NCI-H2081 (cell line): ENCODE measurements at regions not wholly inside any gene's neighbourhood (a gene's known extent, or its start where the extent isn't known, plus 50 kb on each side); places are given as distances from the start of the nearest gene placed in this dataset.

Experiments
- DNase-seq, 2 experiments: peaks; one replicate each; lab custom pipeline; 2025; lab: John Stamatoyannopoulos, UW

DNA sequence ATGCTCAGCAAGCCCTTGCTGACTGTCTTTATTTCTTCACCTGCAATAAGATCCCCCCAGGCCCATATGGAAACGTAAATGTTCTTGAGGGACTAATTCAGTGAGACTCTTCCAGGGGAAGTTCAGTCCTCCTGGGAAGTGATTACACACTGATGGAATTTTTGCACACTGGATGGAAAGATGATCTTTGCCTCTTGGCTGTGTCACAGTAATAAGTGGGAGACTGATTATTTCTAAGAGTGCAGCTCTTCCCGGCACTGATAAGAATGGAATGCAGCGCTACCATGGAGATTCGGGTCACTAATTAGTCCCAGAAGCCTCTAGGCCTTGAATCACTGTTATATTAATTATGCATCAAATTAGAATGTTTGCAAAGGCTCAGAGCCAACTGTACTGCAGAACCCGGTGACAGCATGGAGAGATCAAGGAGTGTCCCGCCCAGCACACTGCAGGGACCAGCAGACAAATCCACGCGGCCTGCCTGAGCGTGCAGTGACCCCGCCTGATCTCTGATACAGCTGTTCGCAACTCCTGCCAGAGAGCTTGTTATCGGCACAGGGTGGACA is 178.3 kb downstream of the SNX19 start:
- DNase-seq, result peak in 1 of 2 experiments; percentile 20

DNA sequence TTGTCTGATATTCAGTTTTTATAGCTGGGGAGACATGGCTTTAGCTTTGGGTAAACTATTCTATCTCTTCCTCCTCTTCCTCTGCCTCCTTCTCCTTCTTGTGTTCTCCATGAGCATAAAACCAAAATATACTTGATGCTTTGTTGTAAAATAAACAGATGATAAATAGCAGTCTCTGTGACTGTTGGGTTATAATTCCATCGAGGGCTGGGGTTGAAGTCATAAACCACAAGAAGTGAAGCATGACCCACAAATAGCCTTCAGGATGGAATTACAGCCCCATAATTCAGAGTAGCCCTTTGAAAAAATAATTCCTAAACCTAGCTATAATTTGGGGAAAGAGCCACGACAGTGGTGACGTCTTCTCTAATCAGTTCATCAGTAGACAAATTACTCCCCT is 177.7 kb downstream of the SNX19 start:
- DNase-seq, result no peak

DNA sequence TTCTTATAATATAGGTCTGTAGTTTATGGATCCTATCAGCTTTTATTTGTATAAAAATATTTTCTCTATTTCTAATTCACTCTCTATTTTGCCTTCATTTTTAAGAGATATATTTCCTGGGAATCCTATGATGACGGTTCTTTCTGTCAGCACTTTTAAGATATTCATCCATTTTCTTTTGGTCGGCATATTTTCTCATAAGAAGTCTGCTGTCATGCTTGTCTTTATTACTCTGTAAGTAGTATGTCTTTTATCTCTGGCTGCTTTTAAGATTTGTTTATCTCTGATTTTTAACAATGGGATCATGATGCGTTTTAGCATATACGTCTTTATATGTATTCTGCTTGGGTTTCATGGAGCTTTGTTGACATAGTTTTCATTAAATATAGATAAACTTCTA is 175.5 kb downstream of the SNX19 start:
- DNase-seq, result no peak

DNA sequence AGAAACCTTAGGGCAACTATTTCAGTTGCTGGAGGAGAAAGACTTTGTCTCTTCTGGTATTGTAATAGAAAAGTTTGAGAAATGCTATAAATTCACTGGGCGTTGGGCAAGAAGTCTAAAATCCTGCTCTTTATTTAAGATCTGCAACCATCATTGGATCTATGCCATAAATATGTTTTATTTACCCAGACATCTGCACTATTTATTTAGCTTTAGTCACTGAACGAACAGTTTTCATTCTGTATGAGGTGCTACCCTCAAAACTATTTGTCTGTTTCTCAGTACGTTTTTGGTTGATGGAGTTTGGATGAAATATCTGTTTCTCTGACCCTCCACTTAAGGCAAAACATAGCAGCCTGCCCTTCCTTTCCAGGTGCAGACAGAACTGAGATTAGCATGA is 171.5 kb downstream of the SNX19 start:
- no peak for DNase-seq

DNA sequence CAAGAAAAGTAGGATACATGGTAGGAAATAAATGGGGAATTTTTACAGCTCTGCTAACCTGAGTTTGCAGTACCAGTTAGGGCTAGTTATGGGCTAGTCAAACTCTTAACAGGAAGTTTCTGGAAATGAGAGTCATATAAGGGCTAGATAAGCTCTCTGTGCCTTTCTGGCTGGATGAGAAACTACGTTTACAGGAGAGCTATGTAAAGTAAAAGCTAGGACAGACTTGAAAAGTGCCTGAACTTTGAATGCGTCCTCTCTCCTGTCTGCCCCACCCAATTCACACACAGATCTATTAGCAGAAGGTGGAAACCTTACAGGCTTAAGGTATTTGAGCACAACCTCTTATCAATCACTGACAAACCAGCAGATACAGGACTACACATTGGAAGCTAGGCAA is 167.1 kb downstream of the SNX19 start:
- DNase-seq, result no peak

DNA sequence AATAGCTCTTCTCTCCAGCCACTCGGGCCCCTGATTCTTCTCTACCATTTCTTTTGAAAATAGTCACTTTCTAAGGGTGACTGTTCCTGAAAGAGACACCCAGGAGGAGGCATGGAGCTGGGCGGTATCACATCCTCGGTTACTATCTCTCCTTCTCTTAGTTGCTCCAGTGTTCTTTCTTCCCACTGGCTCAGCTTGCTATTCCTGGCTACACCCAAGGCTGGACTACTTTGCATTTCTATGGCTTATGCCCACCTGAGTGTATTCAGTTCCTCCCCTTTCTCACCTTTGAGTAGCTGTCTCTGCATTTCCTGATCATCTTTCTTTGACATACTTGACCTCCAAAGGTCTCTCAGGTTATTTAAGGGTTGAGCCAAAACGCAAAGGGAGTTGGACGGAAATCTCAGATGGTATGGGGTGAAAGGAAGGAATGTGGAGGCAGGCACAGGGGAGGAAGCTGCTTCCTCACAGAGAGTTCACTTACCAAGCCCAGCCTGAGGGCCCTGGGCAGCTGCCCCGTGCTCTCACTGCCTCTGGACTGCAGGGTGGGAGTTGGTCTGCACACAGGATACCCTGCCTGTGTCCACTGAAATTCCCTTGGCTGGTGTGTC is 155.7 kb downstream of the SNX19 start:
- DNase-seq, result no peak

DNA sequence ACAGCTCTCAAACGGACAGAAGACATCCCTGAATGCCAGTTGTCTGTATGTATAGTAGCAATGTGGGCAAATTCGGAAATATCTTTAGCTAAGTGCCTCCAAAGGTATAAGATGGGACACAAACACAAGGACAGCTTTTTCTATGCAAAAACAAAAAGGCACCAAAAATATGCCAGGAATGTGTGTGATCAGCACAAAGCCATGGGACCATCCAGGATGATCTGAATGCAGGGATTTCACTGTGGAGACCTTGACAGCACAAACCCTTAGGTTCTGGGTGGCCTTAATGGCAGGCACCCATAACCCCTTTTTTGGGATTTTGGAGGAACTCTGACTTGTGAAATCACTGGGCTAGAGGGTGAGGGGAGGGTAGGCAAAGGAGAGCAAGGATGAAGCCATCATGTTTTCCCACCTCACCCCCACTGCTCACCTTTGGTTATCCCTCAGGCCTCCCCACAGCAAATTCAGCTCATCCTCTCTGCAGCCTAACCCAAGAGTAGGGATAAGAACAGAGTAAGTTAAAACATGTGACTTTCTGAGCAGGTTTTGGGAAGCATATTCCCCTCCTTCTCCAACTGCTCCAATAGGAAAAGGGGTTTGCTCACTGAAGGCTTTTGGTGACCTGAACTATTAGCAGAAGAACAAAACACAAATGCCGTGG is 154.6 kb downstream of the SNX19 start:
- DNase-seq, result no peak

DNA sequence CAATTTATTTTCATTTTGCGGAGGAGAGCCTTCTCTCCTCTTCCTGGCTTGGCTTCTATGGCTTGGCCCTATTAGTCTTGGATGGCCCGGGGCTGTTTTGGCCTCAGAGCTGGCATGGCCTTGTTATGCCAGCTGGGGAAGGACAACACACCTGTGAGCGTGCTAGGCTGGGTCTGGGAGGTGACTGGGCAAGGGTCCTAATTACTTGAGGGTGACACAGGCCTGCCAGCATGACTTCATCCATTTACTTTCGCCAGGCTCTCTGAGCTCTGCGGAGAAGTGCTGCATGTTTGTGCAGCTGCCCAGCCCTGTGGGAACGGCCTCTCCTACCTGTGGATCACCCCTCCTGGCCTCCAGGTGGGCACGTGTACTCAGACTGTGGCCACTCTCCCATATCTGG is 153.6 kb downstream of the SNX19 start:
- peak; percentile 79 to 95 for DNase-seq

DNA sequence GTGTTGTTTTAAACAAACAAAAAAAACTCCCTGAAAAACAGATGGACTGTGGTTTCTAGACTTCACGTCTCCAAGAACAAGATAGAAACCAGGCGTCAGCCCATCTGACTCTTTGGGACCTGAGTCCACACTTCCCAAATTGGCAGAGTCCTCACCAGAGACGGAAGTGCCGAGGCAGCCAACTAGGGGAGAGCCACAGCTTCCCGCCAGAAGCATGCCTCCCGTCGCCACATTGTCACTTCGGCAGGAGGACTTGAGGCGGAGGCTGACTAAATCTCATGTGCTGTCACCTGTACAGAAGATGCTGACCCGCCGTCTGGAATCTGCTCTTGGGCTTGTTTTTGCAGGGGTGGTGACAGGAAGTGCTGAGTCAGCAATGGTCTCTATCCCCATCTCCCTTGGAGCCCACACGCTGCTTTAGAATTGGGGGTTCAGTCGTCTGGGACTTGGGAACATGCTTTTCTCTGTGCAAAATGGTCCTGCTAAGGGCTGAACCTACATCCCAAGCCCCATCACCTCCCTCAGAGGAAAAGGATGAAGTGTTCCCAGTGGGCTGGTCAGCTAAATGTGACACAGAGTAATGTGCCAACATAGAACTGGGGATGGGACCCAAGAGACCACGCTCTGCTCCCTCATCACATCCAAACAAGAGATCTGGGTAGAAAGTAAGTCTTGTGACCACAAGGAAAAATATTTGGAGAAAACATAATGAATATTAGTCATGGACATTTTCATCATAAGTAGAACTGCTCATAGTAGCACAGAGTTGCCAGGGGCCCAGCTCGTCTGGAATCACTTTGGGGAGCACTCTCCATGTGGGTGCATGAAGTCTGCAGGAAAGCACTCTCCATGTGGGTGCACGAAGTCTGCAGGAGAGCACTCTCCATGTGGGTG is 152.9 kb downstream of the SNX19 start:
- DNase-seq, result peak in 1 of 2 experiments; percentile 63

DNA sequence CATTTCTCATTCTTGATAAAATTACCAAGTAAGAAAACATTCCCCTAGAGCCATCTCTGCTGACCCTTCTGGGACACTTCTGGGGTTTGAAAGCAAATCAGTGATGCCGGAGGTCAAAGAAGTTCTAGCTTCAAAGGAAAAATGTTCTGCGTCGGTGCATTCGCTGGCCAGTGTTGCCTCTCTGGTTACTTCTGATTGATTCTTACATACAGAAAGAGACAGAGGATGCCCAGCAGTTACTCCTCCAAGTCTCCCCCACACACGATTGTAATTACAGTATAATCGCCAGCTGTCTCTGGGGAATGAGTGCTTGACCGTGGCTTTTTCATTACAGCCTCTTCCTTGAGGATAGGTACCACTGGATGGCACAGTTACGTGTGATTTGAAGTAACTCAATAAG is 150.9 kb downstream of the SNX19 start:
- DNase-seq, result no peak

DNA sequence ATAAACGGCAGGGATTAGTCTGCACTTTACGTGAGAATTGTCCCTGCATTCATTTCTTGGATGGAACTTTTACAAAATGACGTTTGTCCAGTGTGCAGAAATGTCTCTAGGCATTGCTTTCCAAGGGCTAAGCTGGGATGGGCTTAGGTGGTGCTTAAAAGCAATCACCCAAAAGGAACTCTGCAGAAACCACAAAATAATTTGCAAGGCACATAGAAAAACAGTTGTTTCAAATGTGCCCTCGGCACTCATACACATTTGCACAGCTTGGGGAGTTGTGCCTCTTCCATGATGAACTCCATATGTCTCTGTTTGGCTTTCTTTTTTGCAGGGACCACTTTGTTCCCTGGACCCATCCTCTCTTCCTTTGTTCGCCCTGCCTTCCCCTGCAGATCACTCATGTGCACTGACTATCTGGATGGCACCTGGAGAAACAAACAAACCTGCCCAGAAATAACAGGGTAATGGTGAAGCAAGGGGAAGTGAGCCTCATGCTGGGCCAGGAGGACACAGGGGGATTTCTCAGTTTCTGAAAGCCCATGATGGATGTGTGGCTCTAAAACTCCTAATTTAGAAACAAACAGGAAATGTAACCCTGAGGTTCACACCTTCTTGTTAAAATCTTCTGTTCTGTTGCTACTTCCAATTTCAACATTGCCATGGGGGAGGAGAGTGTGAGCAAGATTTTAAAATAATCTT is 150.2 kb downstream of the SNX19 start:
- DNase-seq, result peak in 1 of 2 experiments; percentile 9

DNA sequence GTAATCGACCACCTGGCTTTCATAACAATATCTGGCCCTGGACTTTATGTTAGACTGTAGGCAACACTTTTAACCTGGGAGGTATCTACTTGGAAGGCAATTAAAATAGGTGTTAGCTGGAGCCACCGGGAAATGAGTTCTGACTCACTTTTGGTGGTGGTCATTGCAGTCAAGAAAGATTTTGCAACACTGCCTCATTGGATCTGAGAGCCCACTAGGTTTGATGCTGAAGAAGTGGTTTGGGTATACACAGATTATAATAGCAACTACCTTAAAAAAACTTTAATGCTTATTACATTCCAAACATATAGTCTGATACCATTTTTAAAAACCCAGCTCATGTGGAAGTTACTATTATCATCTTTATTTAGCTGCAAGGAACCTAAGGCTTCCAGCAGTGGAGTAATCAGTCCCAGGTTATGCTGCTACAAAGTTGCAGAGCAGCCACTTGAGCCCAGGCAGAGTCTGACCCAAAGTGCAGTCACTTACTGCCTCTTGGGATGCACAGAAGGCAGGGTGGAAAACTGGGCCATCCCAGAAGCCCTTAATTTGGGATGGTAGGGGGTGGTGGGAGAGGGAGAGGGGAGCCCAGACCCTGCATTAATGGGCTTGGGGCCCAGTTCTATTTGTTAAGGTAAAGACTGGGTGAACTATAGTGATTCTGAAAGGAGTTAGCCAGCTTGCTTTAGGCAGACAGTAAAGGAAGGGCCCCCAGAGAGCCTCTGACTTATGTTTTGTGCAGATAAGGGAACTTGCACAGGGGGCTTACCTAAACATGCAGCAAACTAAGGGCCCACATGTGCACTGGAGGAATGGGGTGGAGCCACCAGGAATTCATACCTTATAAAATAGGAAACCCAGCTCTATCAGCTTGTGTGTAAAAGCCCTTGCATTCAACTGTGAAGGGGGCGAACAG is 149.4 kb downstream of the SNX19 start:
- DNase-seq, result no peak

DNA sequence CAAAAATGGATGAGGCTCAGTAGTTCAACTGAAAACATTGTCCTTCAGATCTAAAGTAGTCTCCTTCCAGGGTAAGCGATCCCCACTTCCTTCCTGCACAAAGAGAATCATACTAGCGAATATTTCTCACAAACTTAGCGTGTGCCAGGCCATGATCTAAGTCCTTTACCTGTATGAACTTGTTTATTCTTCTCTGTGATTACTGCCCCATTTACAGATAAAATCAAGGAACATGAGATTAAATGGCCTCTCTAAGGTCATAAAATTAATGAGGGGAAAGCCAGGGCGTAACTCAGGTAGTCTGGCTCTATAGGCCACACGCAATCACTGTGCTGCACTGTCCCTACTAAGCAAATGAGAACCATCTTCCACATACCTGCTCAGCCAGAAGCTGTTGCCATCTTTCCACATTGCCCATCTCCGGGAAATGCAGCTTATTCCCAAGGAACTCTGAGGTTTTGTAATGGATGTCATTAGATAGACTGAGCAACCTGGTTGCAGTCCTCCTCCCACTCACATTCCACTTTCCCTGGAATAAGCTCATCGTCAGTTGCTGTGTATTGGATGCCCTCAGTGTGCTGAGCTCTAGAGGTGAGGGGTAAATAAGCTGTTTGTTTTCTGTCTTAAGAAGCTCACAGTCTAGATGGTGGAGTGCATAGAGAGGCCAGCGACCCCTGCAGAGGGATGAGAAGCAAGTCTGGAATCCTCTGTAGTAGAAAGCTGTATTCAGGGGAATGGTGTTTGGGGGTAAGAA is 146.3 kb downstream of the SNX19 start:
- DNase-seq, result no peak

DNA sequence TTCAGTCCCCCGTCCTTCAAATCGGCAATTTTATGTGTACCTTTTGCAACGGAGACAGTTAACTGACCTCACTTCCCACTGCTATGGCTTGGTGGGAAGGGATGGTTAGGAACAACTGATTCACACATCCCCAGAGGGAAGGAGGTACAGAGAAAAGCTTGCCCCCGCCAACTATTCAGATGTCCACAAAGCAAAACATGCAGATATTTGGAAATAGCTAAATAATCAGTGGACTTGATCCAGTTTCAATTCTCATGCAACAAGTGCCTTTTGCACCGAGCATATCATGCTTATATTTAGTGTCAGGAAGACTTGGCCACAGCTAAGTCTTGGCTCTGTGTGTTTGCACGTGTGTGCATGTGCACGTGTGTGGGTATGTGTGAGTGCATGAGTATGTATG is 144.6 kb downstream of the SNX19 start:
- no peak for DNase-seq

DNA sequence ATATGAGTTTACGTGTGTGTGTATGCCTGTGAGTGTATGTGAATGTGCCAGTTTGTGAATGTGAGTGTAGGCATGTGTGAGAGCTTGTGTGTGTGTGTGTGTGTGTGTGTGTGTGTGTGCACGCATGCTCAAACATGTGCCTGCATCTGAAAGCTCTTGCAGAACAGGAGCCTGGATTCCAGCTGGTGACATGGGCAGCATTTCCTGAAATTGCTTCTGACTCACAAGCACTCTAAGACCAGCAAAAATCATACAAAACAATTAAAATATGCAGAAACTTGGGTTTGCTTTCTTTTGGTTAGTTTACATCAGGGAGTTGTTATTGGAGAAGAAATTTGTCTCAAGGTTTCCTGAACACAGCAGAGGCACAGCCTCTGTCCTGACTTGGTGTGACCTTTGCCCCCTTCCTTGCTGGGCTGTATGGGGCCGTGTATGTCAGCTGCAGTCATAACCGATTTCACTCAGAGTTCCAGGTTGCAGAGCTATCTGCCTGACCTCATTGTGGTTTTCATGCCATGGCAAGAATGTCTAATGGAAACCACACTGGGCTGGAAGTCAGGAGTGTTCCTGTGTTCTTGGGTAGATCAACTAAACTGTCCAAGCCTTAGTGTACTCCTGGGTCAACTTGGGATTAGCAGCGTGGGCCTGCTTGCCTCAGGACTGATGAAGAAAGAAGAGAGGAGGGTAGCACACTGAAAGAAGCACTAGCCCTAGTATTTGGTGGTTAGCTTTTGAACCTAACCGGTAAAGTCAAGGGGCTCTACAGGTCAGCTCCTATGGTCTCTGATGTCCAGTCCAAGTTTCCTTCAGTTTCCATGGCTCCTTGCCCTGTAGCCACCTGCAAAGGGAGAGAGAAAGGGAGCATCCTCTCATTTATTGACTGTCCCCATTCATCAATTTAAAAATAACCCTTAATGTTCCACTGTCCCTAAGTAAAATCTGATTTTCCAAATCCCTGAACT is 143.7 kb downstream of the SNX19 start:
- no peak for DNase-seq

DNA sequence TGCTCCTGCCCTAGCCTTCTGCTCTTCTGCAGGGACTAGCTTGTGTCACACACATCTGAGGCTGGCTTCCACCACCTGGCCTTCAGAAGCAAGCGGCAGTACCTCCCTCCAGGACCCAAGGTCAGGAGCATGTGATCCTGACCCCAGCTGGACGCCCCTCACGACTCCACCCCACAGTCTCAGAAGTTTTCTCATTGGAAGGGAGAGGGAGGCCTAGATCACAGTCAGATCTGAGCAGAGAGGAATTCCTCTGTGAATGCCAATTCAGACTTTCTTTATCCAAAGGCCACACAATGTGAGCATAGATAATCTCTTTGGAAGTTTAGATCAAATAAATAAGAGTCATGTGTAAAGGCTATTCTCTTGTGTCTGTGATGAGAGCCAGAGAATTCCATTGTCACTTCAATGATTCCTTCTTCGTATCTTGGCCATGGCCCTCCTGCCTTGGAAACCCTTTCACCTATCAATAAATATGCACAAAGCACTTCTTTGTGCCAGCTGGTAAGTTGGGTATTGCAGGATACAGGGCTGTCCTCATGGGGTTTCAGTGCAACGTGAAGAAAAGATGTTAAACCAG is 142.9 kb downstream of the SNX19 start:
- no peak for DNase-seq

DNA sequence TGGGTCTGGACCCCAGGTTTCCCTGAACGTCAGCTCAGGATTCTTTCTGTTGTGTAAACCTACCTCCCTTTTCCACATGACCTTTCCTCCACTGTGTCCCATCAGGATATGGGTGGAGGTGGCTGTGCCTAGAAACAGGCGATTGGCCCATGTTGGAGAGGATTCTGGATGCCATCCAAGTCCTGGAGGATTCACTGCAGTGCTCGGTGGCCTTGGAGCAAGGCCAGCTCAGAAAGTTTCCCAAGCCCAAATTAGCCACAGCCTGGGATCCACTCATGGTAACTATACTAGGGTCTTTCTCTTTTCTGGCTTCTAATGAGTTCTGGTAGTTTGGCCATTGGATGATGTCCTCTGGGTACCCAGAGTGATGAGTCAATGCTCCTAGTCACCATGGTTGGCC is 141.6 kb downstream of the SNX19 start:
- no peak for DNase-seq

DNA sequence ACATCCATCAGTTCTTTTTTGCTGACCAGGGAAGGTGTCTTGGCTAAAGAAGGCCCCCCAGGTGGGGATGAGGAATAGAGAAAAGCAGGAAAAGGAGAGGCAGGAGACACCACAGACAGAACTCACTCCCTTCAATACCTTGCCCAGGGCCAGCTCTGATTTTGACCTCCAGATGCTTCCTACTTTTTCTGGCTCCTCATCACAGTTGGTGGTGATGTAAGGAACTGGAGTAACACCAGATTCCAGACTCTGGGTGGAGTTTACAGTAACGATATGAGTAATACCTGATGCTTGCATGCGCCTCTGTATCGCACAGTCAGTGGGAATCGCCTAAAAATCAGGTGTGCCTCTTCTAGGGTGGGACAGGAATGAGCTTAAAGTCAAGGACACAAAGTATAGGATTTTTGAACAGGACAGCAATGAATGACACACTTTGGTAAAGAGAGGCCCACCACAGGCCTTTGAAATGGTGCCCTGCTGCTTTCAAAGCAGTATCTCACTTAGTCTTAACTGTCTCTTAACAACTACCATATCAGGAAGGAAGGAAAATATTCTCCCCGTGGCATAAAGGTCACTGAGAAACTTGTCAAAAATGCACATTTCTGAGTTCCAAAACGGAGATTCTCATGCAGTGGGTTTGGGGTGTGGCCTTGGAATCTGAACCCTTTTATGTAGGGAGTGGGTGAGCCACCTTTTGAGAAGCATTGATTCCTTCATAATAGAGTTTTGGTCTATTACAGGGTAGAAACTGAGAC is 140.8 kb downstream of the SNX19 start:
- no peak for DNase-seq
